ENCODE measurements at regions not wholly inside any gene's neighbourhood (a gene's known extent, or its start where the extent isn't known, plus 50 kb on each side); places are given as distances from the start of the nearest gene placed in this dataset.

DNA sequence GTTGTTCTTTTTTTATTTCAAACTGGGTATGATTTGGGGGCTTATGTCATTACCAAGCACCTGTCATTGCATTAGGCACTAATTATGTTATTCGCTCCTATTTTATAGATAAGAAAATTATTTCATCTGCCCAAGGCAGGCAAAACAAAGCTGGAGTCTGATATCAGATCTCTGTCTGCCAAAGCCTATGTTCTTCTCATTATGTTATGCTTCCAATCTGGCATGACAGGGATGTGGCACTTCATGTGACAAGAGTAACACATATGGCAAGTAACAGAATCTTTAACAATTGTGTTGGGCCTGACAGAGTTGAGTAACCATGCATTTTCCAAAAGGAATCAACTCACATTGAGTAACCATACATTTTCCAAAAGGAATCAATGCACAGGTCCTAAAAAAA, 61.2 kb upstream of the TOM1L1 start:
- TF ChIP-seq, protein P1, sequence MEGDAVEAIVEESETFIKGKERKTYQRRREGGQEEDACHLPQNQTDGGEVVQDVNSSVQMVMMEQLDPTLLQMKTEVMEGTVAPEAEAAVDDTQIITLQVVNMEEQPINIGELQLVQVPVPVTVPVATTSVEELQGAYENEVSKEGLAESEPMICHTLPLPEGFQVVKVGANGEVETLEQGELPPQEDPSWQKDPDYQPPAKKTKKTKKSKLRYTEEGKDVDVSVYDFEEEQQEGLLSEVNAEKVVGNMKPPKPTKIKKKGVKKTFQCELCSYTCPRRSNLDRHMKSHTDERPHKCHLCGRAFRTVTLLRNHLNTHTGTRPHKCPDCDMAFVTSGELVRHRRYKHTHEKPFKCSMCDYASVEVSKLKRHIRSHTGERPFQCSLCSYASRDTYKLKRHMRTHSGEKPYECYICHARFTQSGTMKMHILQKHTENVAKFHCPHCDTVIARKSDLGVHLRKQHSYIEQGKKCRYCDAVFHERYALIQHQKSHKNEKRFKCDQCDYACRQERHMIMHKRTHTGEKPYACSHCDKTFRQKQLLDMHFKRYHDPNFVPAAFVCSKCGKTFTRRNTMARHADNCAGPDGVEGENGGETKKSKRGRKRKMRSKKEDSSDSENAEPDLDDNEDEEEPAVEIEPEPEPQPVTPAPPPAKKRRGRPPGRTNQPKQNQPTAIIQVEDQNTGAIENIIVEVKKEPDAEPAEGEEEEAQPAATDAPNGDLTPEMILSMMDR (IDR thresholded peaks at IDR 0.05 in 2 of 3, conservative IDR thresholded peaks at IDR 0.05 in 1 of 3; ENCODE audit: borderline replicate concordance in 1 of 3, insufficient read depth in 1 of 3, low read depth in 2 of 3, low read length in 2 of 3) = no peak
- TF ChIP-seq CEBPB (IDR thresholded peaks at IDR 0.05; ENCODE audit: low read depth) = no peak
- TF ChIP-seq POLR2A (IDR thresholded peaks at IDR 0.05; ENCODE audit: borderline replicate concordance, extremely low read depth, insufficient read depth, insufficient read length) = no peak
- no peak for TF ChIP-seq TCF7L2 (IDR thresholded peaks at IDR 0.05; ENCODE audit: borderline replicate concordance, extremely low read depth, insufficient read depth, insufficient read length)
- no peak for TF ChIP-seq EZH2 (IDR thresholded peaks at IDR 0.05)
- TF ChIP-seq POLR2AphosphoS5 (IDR thresholded peaks at IDR 0.05; ENCODE audit: low read depth, low read length) = no peak
- TF ChIP-seq YY1 (IDR thresholded peaks at IDR 0.05; ENCODE audit: extremely low read depth, insufficient replicate concordance, low read depth, low read length) = no peak
- TF ChIP-seq EZH2phosphoT487 (IDR thresholded peaks at IDR 0.05; ENCODE audit: borderline replicate concordance) = no peak
